ENCODE measurements at regions not wholly inside any gene's neighbourhood (a gene's known extent, or its start where the extent isn't known, plus 50 kb on each side); places are given as distances from the start of the nearest gene placed in this dataset.
"Not testable (repeated sequence)": the region's sequence is repeated elsewhere in the genome, so short reads cannot be mapped to it uniquely, and the experiment has no call there.

- POLR2A ChIA-PET, result interaction anchor here (0.8 kb wide), 1 partner anchor 10 kb away, joined by 5 read pairs; no protein-coding TSS in a partner anchor
- no peaks in the 10 kb centered on the region for H3K4me1 Mint-ChIP-seq (ENCODE audit: insufficient read depth, unreplicated experiment)
- no peak for TF ChIP-seq CTCF (IDR thresholded peaks at IDR 0.05; ENCODE audit: unreplicated experiment)
- H3K4me3 Mint-ChIP-seq (ENCODE audit: unreplicated experiment), result no peak overlapping the region
- intact Hi-C loops (cut with micrococcal nuclease), result no loop called here
- no TSS peak for BruUV-seq (replicated peaks)
- no peaks in the 10 kb centered on the region for H3K9me3 Mint-ChIP-seq (ENCODE audit: unreplicated experiment)
- no peaks in the 10 kb centered on the region for H3K36me3 Mint-ChIP-seq (ENCODE audit: insufficient read depth, unreplicated experiment)
- CTCF ChIA-PET, result no interaction called here
- no peak for DNase-seq (ENCODE audit: unreplicated experiment)
- no peaks in the 10 kb centered on the region for H3K27me3 Mint-ChIP-seq (ENCODE audit: insufficient read depth, unreplicated experiment)
- no peak overlapping the region for H3K27ac Mint-ChIP-seq (ENCODE audit: low read depth, unreplicated experiment)
Measured at GRCh38 chr18:37845498-37845897, 279.9 kb upstream of the CELF4 start.

DNA sequence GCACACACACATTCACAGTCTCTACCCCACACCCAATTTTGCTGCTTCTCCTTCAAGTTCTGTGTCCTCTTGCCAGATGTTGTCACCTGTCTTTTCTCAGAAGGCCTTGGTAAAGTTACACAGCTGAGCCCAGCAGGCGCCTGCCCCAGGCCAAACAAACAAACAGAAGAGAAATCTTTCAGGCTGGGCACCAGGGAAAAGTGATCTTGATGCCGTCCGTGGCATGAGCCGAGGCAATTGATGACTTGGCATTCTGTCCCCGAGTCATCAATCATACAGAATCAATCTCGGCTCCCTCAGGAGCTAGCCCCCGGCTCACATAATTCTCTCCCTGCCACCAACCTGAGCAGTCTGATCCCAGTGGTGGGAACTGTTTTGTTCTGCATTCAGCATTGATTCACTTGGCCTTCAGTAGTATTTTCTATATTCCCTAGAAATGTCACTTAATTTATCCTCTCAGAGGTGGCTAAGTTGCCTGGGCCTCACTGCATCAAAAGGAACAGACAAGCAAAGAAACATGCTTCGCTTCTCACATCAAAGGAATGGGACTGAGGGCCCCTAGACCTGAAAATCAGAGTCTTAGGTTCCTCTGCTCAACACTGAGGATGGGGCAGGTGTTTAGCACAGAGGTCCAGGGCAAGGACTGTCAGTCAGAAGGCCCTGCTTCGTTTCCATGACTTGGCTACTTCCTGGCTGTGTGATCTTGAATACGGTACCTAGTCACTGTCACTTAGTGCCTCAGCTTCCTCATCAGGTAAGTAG, 278.8 kb upstream of the CELF4 start:
- ChIA-PET CTCF (no interaction called here), POLR2A (no interaction called here)
- intact Hi-C loops (cut with micrococcal nuclease), result no loop called here
- BruUV-seq (replicated peaks), result no TSS peak
- Mint-ChIP-seq H3K4me3 (ENCODE audit: unreplicated experiment) (no peak overlapping the region), H3K9me3 (ENCODE audit: unreplicated experiment) (no peaks in the 10 kb centered on the region), H3K27me3 (ENCODE audit: insufficient read depth, unreplicated experiment) (no peaks in the 10 kb centered on the region), H3K27ac (ENCODE audit: low read depth, unreplicated experiment) (no peak overlapping the region), H3K4me1 (ENCODE audit: insufficient read depth, unreplicated experiment) (no peaks in the 10 kb centered on the region), H3K36me3 (ENCODE audit: insufficient read depth, unreplicated experiment) (no peaks in the 10 kb centered on the region)
- TF ChIP-seq CTCF (IDR thresholded peaks at IDR 0.05; ENCODE audit: unreplicated experiment), result no peak
- no peak for DNase-seq (ENCODE audit: unreplicated experiment)

- no TSS peak for BruUV-seq (replicated peaks)
- Mint-ChIP-seq H3K36me3 (ENCODE audit: insufficient read depth, unreplicated experiment) (no peaks in the 10 kb centered on the region), H3K27me3 (ENCODE audit: insufficient read depth, unreplicated experiment) (no peaks in the 10 kb centered on the region), H3K9me3 (ENCODE audit: unreplicated experiment) (no peaks in the 10 kb centered on the region), H3K4me3 (ENCODE audit: unreplicated experiment) (no peak overlapping the region), H3K4me1 (ENCODE audit: insufficient read depth, unreplicated experiment) (no peaks in the 10 kb centered on the region), H3K27ac (ENCODE audit: low read depth, unreplicated experiment) (no peak overlapping the region)
- ChIA-PET CTCF (interaction anchor here (0.6 to 0.7 kb wide), 2 partner anchors 10 to 1280 kb away, joined by 3 to 5 read pairs; no protein-coding TSS in a partner anchor), POLR2A (no interaction called here)
- no peak for DNase-seq (ENCODE audit: unreplicated experiment)
- TF ChIP-seq CTCF (IDR thresholded peaks at IDR 0.05; ENCODE audit: unreplicated experiment), result no peak
- intact Hi-C loops (cut with micrococcal nuclease), result no loop called here
Measured at GRCh38 chr18:37838083-37838482, 272.5 kb upstream of the CELF4 start.

DNA sequence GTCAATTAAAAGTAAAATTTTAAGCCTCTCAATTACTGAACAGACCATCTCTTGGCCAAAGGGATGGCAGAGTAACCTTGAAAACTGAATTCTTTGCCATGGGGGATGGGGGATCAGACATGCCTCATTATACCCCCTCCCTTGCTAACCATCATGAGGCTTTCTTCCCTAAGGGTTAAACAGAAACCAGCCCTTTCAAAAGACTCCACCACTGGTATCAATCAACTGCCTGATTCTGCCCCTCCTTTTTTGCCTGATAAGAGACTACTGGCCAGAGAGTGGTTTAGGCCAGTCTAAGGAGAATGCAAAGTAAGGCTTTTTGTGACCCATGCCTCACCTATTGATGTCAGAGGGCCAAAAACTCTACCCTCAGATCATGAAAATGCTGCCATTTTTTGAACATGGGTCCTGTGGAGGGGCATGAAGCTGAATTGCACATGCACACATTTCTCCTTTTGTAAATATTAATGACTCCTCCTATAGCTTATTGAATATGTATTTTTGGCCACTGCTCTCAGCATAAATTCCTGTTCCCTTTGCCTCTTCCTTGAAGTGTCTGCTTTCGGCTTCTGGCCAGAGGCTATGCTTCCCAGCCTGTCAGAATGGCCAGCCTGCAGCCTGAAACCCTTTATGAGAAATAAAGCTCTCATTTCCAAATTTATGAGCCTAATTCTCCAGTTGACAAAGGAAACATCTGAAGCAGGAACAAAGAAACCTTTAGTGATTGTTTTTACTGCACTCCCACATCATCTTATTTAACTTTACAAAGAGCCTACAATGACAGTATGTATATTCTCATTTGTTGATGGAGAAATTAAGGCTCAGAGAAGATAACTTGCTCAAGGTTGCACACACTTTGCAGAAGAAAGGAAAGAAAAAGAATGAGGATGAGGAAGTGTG, 270.7 kb upstream of the CELF4 start:
- Mint-ChIP-seq H3K4me3 (ENCODE audit: unreplicated experiment) (no peak overlapping the region), H3K9me3 (ENCODE audit: unreplicated experiment) (peaks cover 4% of the 10 kb centered on the region), H3K4me1 (ENCODE audit: insufficient read depth, unreplicated experiment) (no peaks in the 10 kb centered on the region), H3K36me3 (ENCODE audit: insufficient read depth, unreplicated experiment) (no peaks in the 10 kb centered on the region), H3K27ac (ENCODE audit: low read depth, unreplicated experiment) (no peak overlapping the region), H3K27me3 (ENCODE audit: insufficient read depth, unreplicated experiment) (no peaks in the 10 kb centered on the region)
- intact Hi-C loops (cut with micrococcal nuclease), result no loop called here
- BruUV-seq (replicated peaks), result no TSS peak
- TF ChIP-seq CTCF (IDR thresholded peaks at IDR 0.05; ENCODE audit: unreplicated experiment), result no peak
- CTCF ChIA-PET, result no interaction called here
- DNase-seq (ENCODE audit: unreplicated experiment), result no peak
- POLR2A ChIA-PET, result no interaction called here

DNA sequence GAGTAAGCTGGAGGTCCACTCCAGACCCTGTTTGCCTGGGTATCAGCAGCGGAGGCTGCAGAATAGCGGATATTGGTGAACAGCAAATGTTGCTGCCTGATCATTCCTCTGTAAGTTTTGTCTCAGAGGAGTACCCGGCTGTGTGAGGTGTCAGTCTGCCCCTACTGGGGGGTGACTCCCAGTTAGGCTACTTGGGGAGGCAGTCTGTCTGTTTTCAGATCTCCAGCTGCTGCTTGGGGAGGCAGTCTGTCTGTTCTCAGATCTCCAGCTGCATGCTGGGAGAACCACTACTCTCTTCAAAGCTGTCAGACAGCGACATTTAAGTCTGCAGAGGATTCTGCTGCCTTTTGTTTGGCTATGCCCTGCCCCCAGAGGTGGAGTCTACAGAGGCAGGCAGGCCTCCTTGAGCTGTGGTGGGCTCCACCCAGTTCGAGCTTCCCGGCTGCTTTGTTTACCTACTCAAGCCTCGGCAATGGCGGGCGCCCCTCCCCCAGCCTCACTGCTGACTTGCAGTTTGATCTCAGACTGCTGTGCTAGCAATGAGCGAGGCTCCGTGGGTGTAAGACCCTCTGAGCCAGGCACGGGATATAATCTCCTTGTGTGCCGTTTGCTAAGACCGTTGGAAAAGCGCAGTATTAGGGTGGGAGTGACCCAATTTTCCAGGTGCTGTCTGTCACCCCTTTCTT, 266.6 kb upstream of the CELF4 start:
- intact Hi-C loops (cut with micrococcal nuclease); H3K36me3 Mint-ChIP-seq (ENCODE audit: insufficient read depth, unreplicated experiment); BruUV-seq (replicated peaks); H3K9me3 Mint-ChIP-seq (ENCODE audit: unreplicated experiment); H3K4me1 Mint-ChIP-seq (ENCODE audit: insufficient read depth, unreplicated experiment); H3K27ac Mint-ChIP-seq (ENCODE audit: low read depth, unreplicated experiment); POLR2A ChIA-PET; DNase-seq (ENCODE audit: unreplicated experiment); H3K4me3 Mint-ChIP-seq (ENCODE audit: unreplicated experiment); H3K27me3 Mint-ChIP-seq (ENCODE audit: insufficient read depth, unreplicated experiment): not testable (repeated sequence)
- CTCF ChIA-PET, result interaction anchor here (0.7 kb wide), 1 partner anchor 37 kb away, joined by 3 read pairs; no protein-coding TSS in a partner anchor

Data from MCF 10A (cell line).